PC-9 (cell line): ENCODE measurements at regions not wholly inside any gene's neighbourhood (a gene's known extent, or its start where the extent isn't known, plus 50 kb on each side); places are given as distances from the start of the nearest gene placed in this dataset.
A peak's percentile ranks its signal among the peaks of the same experiment; 100 is the strongest.

ENCODE experiments used
- BruUV-seq: library from RNA; stranded (reverse); fragments of 400-500 nt; replicated peaks from 2 replicates; lab custom pipeline; 2021; lab: Mats Ljungman, UMichigan
- CTCF ChIA-PET: fragments of 300-600 bp; sonication (Branson Sonifier 250); formaldehyde crosslinking; loops from one replicate; lab custom pipeline; 2022; ENCODE audit warnings: antibody characterized with exemption; lab: Charles Lee
- POLR2A ChIA-PET: fragments of 300-600 bp; sonication (Branson Sonifier 250); formaldehyde crosslinking; loops from one replicate; lab custom pipeline; 2022; ENCODE audit warnings: antibody characterized with exemption; ENCODE audit not compliant: unreplicated experiment; lab: Charles Lee
- DNase-seq, 2 experiments: peaks; one replicate each; pipeline versions ENCODE4 v3.0.0 to v3.0.0-alpha.2; 2015 to 2022; ENCODE audit warnings: mixed read lengths in 1 of 2
- H2AFZ ChIP-seq: fragments of 200-600 bp; sonication (generic); 2 replicates; pipeline ENCODE4 v1.8.1; 2017; ENCODE audit warnings: antibody characterized with exemption
- H3F3A ChIP-seq: fragments of 200-600 bp; sonication (generic); 2 replicates; pipeline ENCODE4 v1.8.1; 2017; ENCODE audit warnings: antibody characterized with exemption, mild to moderate bottlenecking, low read depth; ENCODE audit not compliant: insufficient read depth
- H3K27ac ChIP-seq: fragments of 200-600 bp; sonication (generic); 2 replicates; pipeline ENCODE4 v1.6.1; 2016; ENCODE audit warnings: mixed run types
- H3K27me3 ChIP-seq: fragments of 200-600 bp; sonication (generic); 2 replicates; pipeline ENCODE4 v1.6.1; 2016; ENCODE audit warnings: low read depth, mixed run types; ENCODE audit not compliant: insufficient read depth
- H3K36me3 ChIP-seq: fragments of 200-600 bp; sonication (generic); 2 replicates; pipeline ENCODE4 v1.6.1; 2016; ENCODE audit warnings: low read depth, mixed run types
- H3K4me1 ChIP-seq: fragments of 200-600 bp; sonication (generic); replicated peaks from 2 replicates; pipeline ENCODE4 v1.6.1; 2016; ENCODE audit warnings: mixed run types; ENCODE audit not compliant: insufficient read depth
- H3K4me2 ChIP-seq: fragments of 200-600 bp; sonication (generic); 2 replicates; pipeline ENCODE4 v1.6.1; 2017; ENCODE audit warnings: mixed run types
- H3K4me3 ChIP-seq: fragments of 200-600 bp; sonication (generic); 2 replicates; pipeline ENCODE4 v1.6.1; 2016; ENCODE audit warnings: mixed run types
- H3K79me2 ChIP-seq: fragments of 200-600 bp; sonication (generic); 2 replicates; pipeline ENCODE4 v1.6.1; 2017; ENCODE audit warnings: low read depth, mixed run types
- H3K9me2 ChIP-seq: fragments of 200-600 bp; sonication (generic); 2 replicates; pipeline ENCODE4 v1.8.1; 2017; ENCODE audit warnings: mild to moderate bottlenecking; ENCODE audit not compliant: insufficient read depth
- H3K9me3 ChIP-seq: fragments of 200-600 bp; sonication (generic); 2 replicates; pipeline ENCODE4 v1.8.1; 2016; ENCODE audit warnings: low read depth; ENCODE audit not compliant: insufficient read depth
- H4K20me1 ChIP-seq: fragments of 200-600 bp; sonication (generic); 2 replicates; pipeline ENCODE4 v1.8.1; 2017; ENCODE audit not compliant: insufficient read depth
- EZH2 ChIP-seq: fragments of 200-600 bp; sonication (generic); IDR thresholded peaks from 2 replicates; pipeline ENCODE4 v1.8.0; 2017; ENCODE audit warnings: antibody characterized with exemption, low read depth
- intact Hi-C: fragments of 100-400 bp; cut with micrococcal nuclease; formaldehyde crosslinking; loops from one replicate; pipeline ENCODE4 v1.10.0; 2022; ENCODE audit not compliant: unreplicated experiment
- TF ChIP-seq, protein P1 (sequence below): fragments of 200-600 bp; sonication (generic); conservative IDR thresholded peaks from 2 replicates; pipeline ENCODE4 v1.6.1; 2017; ENCODE audit warnings: mixed run types, antibody characterized with exemption, mild to moderate bottlenecking, moderate library complexity

- Histone ChIP-seq H3K79me2 (no peaks in the 10 kb centered on the region), H3K27me3 (no peaks in the 10 kb centered on the region), H3K27ac (no peak overlapping the region), H3K9me3 (no peaks in the 10 kb centered on the region), H2AFZ (no peak overlapping the region), H3K4me2 (no peak overlapping the region), H3K36me3 (no peaks in the 10 kb centered on the region), H4K20me1 (no peaks in the 10 kb centered on the region), H3F3A (0 out of 2 replicates have a peak, but pooled peaks cover 4% of the 10 kb centered on the region), H3K4me3 (no peak overlapping the region), H3K9me2 (no peaks in the 10 kb centered on the region), H3K4me1 (no peaks in the 10 kb centered on the region)
- intact Hi-C loops = no loop called here
- DNase-seq = peak in 1 of 2 experiments; percentile 33
- POLR2A ChIA-PET = interaction anchor here (0.6 to 0.7 kb wide), 2 partner anchors 34 to 1147 kb away, joined by 3 to 4 read pairs; no protein-coding TSS in a partner anchor
- no TSS peak for BruUV-seq
- CTCF ChIA-PET = interaction anchor here (0.6 kb wide), 1 partner anchor 1148 kb away, joined by 7 read pairs; no protein-coding TSS in a partner anchor
- TF ChIP-seq, protein P1, sequence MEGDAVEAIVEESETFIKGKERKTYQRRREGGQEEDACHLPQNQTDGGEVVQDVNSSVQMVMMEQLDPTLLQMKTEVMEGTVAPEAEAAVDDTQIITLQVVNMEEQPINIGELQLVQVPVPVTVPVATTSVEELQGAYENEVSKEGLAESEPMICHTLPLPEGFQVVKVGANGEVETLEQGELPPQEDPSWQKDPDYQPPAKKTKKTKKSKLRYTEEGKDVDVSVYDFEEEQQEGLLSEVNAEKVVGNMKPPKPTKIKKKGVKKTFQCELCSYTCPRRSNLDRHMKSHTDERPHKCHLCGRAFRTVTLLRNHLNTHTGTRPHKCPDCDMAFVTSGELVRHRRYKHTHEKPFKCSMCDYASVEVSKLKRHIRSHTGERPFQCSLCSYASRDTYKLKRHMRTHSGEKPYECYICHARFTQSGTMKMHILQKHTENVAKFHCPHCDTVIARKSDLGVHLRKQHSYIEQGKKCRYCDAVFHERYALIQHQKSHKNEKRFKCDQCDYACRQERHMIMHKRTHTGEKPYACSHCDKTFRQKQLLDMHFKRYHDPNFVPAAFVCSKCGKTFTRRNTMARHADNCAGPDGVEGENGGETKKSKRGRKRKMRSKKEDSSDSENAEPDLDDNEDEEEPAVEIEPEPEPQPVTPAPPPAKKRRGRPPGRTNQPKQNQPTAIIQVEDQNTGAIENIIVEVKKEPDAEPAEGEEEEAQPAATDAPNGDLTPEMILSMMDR = no peak
- no peak for TF ChIP-seq EZH2
Measured at GRCh38 chr11:91972665-91973266, 251.9 kb upstream of the FAT3 start.

DNA sequence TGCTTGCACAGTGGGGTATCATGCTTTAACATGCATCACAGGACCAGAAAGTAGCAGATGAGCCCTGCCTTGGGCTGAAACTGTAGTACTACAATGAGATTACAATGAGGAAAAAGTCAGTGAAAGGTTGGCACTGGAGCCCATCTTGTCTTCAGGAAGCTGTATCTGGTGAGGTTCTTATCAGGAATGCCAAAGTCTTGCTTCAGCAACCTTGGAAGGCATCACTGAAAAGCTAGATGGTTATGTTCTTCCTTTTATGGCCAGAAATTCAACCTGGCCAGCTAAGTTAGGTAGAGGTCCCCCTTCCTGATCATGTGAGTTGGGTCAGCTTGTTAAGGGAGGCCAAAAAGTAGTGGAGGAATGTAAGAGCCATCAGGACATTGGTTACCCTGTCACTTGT is 254.0 kb upstream of the FAT3 start:
- Histone ChIP-seq H3K9me3 (no peaks in the 10 kb centered on the region), H2AFZ (no peak overlapping the region), H3K79me2 (no peaks in the 10 kb centered on the region), H3K4me3 (no peak overlapping the region), H3K27ac (no peak overlapping the region), H3K36me3 (no peaks in the 10 kb centered on the region), H4K20me1 (no peaks in the 10 kb centered on the region), H3K9me2 (no peaks in the 10 kb centered on the region), H3K4me2 (no peak overlapping the region), H3K27me3 (no peaks in the 10 kb centered on the region), H3K4me1 (no peaks in the 10 kb centered on the region), H3F3A (0 out of 2 replicates have a peak, but pooled peaks cover 4% of the 10 kb centered on the region)
- DNase-seq = no peak
- TF ChIP-seq EZH2 = no peak
- ChIA-PET POLR2A (no interaction called here), CTCF (no interaction called here)
- no TSS peak for BruUV-seq
- intact Hi-C loops = no loop called here

DNA sequence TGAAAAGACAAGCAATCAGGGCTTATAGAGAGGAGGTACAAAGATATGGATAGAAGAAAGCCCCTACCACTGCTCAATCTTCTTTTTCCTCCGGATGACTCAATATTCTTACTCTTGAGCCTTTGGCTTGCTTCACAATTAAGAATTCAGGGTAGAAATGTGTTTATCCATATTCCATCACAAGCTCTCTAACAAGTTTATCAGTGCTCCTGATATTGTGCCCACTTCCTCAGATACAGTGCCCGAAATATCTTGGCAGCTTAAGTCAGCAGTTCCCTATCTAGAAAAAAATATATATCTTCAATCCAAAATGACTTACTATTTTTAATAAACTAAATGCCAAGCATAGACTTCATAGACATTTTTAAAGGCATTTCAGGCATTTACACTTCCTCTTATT is 255.1 kb upstream of the FAT3 start:
- POLR2A ChIA-PET = no interaction called here
- no peaks in the 10 kb centered on the region for H3K79me2 ChIP-seq
- CTCF ChIA-PET = no interaction called here
- no peaks in the 10 kb centered on the region for H3K36me3 ChIP-seq
- H3K9me3 ChIP-seq = no peaks in the 10 kb centered on the region
- no peaks in the 10 kb centered on the region for H4K20me1 ChIP-seq
- no peaks in the 10 kb centered on the region; the same call in 1 of the 2 replicates for H3K9me2 ChIP-seq
- no peak overlapping the region for H2AFZ ChIP-seq
- intact Hi-C loops = no loop called here
- no peak overlapping the region for H3K4me2 ChIP-seq
- H3K27ac ChIP-seq = no peak overlapping the region
- TF ChIP-seq, protein P1 = no peak
- no peak for TF ChIP-seq EZH2
- no peak for DNase-seq
- 0 out of 2 replicates have a peak, but pooled peaks cover 4% of the 10 kb centered on the region for H3F3A ChIP-seq
- no TSS peak for BruUV-seq
- H3K27me3 ChIP-seq = no peaks in the 10 kb centered on the region
- no peak overlapping the region for H3K4me3 ChIP-seq
- H3K4me1 ChIP-seq = no peaks in the 10 kb centered on the region

DNA sequence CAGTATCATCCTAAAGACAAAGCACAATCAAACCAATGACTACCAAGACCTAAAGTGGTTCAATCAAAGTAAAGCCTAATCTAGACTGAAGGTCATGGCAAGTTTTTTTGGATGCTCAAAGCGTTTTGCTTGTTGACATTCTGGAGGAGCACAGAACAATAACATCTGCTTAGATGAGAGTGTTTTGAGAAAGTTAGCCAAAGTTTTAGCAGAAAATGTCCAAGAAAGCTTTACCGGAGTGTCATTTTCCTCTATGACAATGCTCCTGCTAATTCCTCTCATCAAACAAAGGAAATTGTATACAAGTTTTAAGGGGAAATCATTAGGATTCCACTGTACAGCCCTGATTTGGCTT is 256.9 kb upstream of the FAT3 start:
- CTCF ChIA-PET = no interaction called here
- intact Hi-C loops = no loop called here
- no TSS peak for BruUV-seq
- Histone ChIP-seq H3K79me2 (no peaks in the 10 kb centered on the region), H3K4me1 (no peaks in the 10 kb centered on the region), H3K9me2 (no peaks in the 10 kb centered on the region; the same call in 1 of the 2 replicates), H3K4me3 (no peak overlapping the region), H2AFZ (no peak overlapping the region), H3K4me2 (no peak overlapping the region), H3K27ac (no peak overlapping the region), H4K20me1 (no peaks in the 10 kb centered on the region), H3F3A (no peaks in the 10 kb centered on the region), H3K36me3 (no peaks in the 10 kb centered on the region), H3K27me3 (no peaks in the 10 kb centered on the region), H3K9me3 (no peaks in the 10 kb centered on the region)
- POLR2A ChIA-PET = no interaction called here
- TF ChIP-seq, protein P1 = no peak
- no peak for TF ChIP-seq EZH2
- DNase-seq = no peak
